ENCODE measurements at regions not wholly inside any gene's neighbourhood (a gene's known extent, or its start where the extent isn't known, plus 50 kb on each side); places are given as distances from the start of the nearest gene placed in this dataset.

GRCh38 chr5:67814569-67815311 lies 400.8 kb upstream of the PIK3R1 start:
- TF ChIP-seq, protein P1, sequence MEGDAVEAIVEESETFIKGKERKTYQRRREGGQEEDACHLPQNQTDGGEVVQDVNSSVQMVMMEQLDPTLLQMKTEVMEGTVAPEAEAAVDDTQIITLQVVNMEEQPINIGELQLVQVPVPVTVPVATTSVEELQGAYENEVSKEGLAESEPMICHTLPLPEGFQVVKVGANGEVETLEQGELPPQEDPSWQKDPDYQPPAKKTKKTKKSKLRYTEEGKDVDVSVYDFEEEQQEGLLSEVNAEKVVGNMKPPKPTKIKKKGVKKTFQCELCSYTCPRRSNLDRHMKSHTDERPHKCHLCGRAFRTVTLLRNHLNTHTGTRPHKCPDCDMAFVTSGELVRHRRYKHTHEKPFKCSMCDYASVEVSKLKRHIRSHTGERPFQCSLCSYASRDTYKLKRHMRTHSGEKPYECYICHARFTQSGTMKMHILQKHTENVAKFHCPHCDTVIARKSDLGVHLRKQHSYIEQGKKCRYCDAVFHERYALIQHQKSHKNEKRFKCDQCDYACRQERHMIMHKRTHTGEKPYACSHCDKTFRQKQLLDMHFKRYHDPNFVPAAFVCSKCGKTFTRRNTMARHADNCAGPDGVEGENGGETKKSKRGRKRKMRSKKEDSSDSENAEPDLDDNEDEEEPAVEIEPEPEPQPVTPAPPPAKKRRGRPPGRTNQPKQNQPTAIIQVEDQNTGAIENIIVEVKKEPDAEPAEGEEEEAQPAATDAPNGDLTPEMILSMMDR (IDR thresholded peaks at IDR 0.05; ENCODE audit: insufficient read depth, low read length): no peak
- H3K4me3 ChIP-seq (ENCODE audit: low read depth, low read length): no peak overlapping the region
- no peak for DNase-seq (ENCODE audit: low read depth)

DNA sequence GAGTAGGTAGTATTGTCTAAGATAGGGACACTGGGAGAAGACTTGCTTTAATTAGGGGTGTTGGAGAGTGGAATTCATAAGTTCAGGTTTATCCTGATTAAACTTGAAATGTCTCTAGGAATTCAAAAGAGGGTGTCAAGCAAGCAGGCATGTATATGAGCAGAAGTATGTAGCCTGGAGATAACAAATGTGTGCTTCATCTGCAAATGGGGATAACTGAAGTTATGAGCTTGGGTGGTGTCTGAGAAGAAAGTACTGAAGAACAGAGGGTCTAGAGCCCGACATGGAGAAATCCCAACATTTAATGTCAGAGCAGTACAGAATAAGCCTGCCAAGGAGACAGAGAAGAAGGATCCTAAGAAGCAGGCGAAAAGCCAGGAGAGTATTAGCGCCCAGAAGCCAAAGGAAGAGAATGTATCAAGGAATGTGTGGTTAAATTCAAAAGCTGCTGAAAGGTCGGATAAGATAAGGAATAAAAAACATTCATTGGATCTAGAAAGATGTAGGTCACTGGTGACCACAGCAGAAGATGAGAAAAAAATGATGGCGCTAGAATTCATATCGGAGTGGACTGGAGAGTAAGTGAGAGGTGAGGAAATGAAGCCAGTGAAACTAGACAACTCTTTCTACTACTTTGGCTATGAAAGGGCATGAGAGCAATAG lies 401.5 kb upstream of the PIK3R1 start:
- TF ChIP-seq, protein P1 (IDR thresholded peaks at IDR 0.05; ENCODE audit: insufficient read depth, low read length): no peak
- peak; percentile 75 for DNase-seq (ENCODE audit: low read depth)
- no peak overlapping the region for H3K4me3 ChIP-seq (ENCODE audit: low read depth, low read length)

- no peak overlapping the region for H3K4me3 ChIP-seq (ENCODE audit: low read depth, low read length)
- no peak for DNase-seq (ENCODE audit: low read depth)
- TF ChIP-seq, protein P1 (IDR thresholded peaks at IDR 0.05; ENCODE audit: insufficient read depth, low read length): no peak
These were observed 406.0 kb upstream of the PIK3R1 start for GRCh38 chr5:67809589-67809988.

DNA sequence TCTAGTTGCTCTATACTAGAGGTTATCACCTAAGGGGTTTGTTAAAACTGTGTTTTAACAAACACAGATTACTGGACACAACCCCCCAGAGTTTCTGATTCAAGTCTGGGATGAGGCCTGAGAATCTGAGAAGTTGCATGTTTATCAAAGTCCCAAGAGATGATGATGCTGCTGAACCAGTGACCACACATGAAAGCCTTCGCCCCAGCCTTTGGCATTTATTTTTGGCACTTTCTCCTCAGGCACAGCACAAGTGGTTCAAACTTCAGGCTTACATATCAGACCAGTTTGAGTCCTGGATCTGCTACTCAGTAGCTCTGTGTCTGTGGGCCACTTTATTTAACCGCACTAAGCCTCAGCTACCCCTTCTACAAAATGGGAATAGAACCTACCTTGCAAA lies 407.2 kb upstream of the PIK3R1 start:
- TF ChIP-seq, protein P1 (IDR thresholded peaks at IDR 0.05; ENCODE audit: insufficient read depth, low read length): no peak
- peak; percentile 59 for DNase-seq (ENCODE audit: low read depth)
- H3K4me3 ChIP-seq (ENCODE audit: low read depth, low read length): no peak overlapping the region

DNA sequence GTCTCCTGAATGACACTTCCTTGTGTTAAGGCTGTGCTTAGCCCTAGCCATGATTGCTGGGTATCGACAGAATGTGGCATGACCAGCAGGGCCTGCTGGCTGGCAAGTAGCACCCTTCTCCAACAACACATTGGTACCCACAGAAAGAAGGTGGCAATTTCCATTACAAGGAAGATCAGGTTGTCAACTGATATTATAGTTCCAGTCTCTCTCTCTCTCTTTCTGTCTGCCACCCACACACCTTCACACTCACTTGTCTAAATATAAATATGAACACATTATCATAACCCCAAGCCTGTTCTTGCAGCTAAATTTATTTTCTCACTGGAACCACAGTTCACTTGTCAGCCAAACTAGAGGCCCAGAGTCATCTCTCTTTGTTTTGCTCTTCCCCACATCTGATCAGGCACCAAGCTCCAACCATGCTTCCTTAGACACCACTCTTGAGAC lies 408.1 kb upstream of the PIK3R1 start:
- TF ChIP-seq, protein P1 (IDR thresholded peaks at IDR 0.05; ENCODE audit: insufficient read depth, low read length): no peak
- no peak overlapping the region for H3K4me3 ChIP-seq (ENCODE audit: low read depth, low read length)
- DNase-seq (ENCODE audit: low read depth): no peak

- no peak for DNase-seq (ENCODE audit: low read depth)
- H3K4me3 ChIP-seq (ENCODE audit: low read depth, low read length): no peak overlapping the region
- TF ChIP-seq, protein P1 (IDR thresholded peaks at IDR 0.05; ENCODE audit: insufficient read depth, low read length): no peak
These were observed 408.7 kb upstream of the PIK3R1 start for GRCh38 chr5:67806654-67807438.

Data from fibroblast of the aortic adventitia (primary cell).